HCT116 (cell line): ENCODE measurements at regions not wholly inside any gene's neighbourhood (a gene's known extent, or its start where the extent isn't known, plus 50 kb on each side); places are given as distances from the start of the nearest gene placed in this dataset.

Source experiments
- ATAC-seq: fragments of 200-7000 bp; cut with Tn5 transposase; 2 replicates; pipeline ENCODE4 v1.9.1; 2020; ENCODE audit warnings: mild to moderate bottlenecking, moderate library complexity
- BruUV-seq: library from RNA; stranded (reverse); fragments of 400-500 nt; replicated peaks from 2 replicates; lab custom pipeline; 2021; lab: Mats Ljungman, UMichigan
- CTCF ChIA-PET: fragments of 300-600 bp; sonication (Branson Sonifier 250); formaldehyde crosslinking; loops from one replicate; lab custom pipeline; 2021; ENCODE audit warnings: antibody characterized with exemption; lab: Charles Lee
- POLR2A ChIA-PET: fragments of 300-600, 350-600 bp; sonication (Branson Sonifier 250); formaldehyde crosslinking; loops from one replicate; lab custom pipeline; 2021; ENCODE audit warnings: antibody characterized with exemption; lab: Charles Lee
- RAD21 ChIA-PET, 2 experiments: fragments of 300-600 bp; sonication (Branson Sonifier 250); formaldehyde crosslinking; loops; one replicate each; lab custom pipeline; 2023; ENCODE audit warnings: low total read pairs in 2 of 2; ENCODE audit not compliant: uncharacterized antibody in 2 of 2, unreplicated experiment in 2 of 2, low non-redundant PET in 1 of 2; lab: Charles Lee
- DNase-seq: peaks from one replicate; pipeline ENCODE4 v3.0.0-alpha.2; 2010; ENCODE audit warnings: low read depth, low spot score
- H2AFZ ChIP-seq: fragments of 200-600 bp; shearing (Covaris generic), sonication (generic); 2 replicates; pipeline ENCODE4 v1.6.1; 2017; ENCODE audit warnings: low read depth, mixed run types, mixed read lengths, antibody characterized with exemption, low read length; ENCODE audit not compliant: poor library complexity, severe bottlenecking
- H3K27ac ChIP-seq: 2 replicates; pipeline ENCODE4 v1.5.1; 2012; ENCODE audit warnings: low read depth, low read length
- H3K27me3 ChIP-seq: fragments of 200-600 bp; sonication (generic); 2 replicates; pipeline ENCODE4 v1.6.1; 2016; ENCODE audit warnings: mixed run types, low read length, mixed read lengths; ENCODE audit not compliant: insufficient read depth
- H3K36me3 ChIP-seq, 2 experiments: fragments of 200-500 bp in 1 of 2; fragments of 200-600 bp in 1 of 2; sonication (Bioruptor generic) in 1 of 2; sonication (generic) in 1 of 2; 2 replicates each; pipeline versions ENCODE4 v1.5.1 to v1.6.1; 2014 to 2016; ENCODE audit warnings: low read length in 2 of 2, inconsistent platforms in 1 of 2, mixed read lengths in 1 of 2, mixed run types in 1 of 2; ENCODE audit not compliant: insufficient read depth in 2 of 2, control insufficient read depth in 1 of 2
- H3K4me1 ChIP-seq, 2 experiments: fragments of 200-600 bp in 1 of 2; sonication (generic) in 1 of 2; 2 replicates each; pipeline versions ENCODE4 v1.5.1 to v1.6.1; 2012 to 2017; ENCODE audit warnings: low read length in 2 of 2, inconsistent platforms in 1 of 2, mild to moderate bottlenecking in 1 of 2, mixed read lengths in 1 of 2, mixed run types in 1 of 2, moderate library complexity in 1 of 2; ENCODE audit not compliant: insufficient read depth in 2 of 2, control insufficient read depth in 1 of 2
- H3K4me2 ChIP-seq: fragments of 200-600 bp; sonication (generic); 2 replicates; pipeline ENCODE4 v1.6.1; 2017; ENCODE audit warnings: mixed run types, low read length, mixed read lengths
- H3K4me3 ChIP-seq, 2 experiments: fragments of 200-600 bp in 1 of 2; sonication (generic) in 1 of 2; replicated peaks in 1 of 2; 2 replicates each; pipeline ENCODE4 v1.5.1; 2011 to 2016; ENCODE audit warnings: low read length in 2 of 2, control low read depth in 1 of 2, low read depth in 1 of 2, mild to moderate bottlenecking in 1 of 2, mixed read lengths in 1 of 2, mixed run types in 1 of 2
- H3K79me2 ChIP-seq: fragments of 200-600 bp; sonication (generic); 2 replicates; pipeline ENCODE4 v1.6.1; 2017; ENCODE audit warnings: mild to moderate bottlenecking, mixed run types, low read length, moderate library complexity, mixed read lengths; ENCODE audit not compliant: insufficient read depth
- H3K9ac ChIP-seq: fragments of 200-600 bp; sonication (generic); 2 replicates; pipeline ENCODE4 v1.6.1; 2016; ENCODE audit warnings: low read length, mixed read lengths
- H3K9me2 ChIP-seq: fragments of 200-600 bp; sonication (generic), shearing (Covaris generic); 2 replicates; pipeline ENCODE4 v1.6.1; 2017; ENCODE audit warnings: mixed run types, mild to moderate bottlenecking, moderate library complexity; ENCODE audit not compliant: insufficient read depth
- H3K9me3 ChIP-seq, 2 experiments: fragments of 200-500 bp in 1 of 2; fragments of 200-600 bp in 1 of 2; sonication (Bioruptor generic) in 1 of 2; sonication (generic) in 1 of 2; 2 replicates each; pipeline ENCODE4 v1.6.1; 2014 to 2017; ENCODE audit warnings: low read length in 2 of 2, mixed read lengths in 2 of 2, inconsistent platforms in 1 of 2, low read depth in 1 of 2, mild to moderate bottlenecking in 1 of 2, mixed run types in 1 of 2, moderate library complexity in 1 of 2; ENCODE audit not compliant: control insufficient read depth in 1 of 2, insufficient read depth in 1 of 2
- H4K20me1 ChIP-seq: fragments of 200-600 bp; sonication (generic), shearing (Covaris generic); 2 replicates; pipeline ENCODE4 v1.6.1; 2017; ENCODE audit warnings: mixed run types, mild to moderate bottlenecking, moderate library complexity; ENCODE audit not compliant: insufficient read depth
- CBX3 ChIP-seq: IDR thresholded peaks from 2 replicates; pipeline ENCODE4 v1.6.1; 2012; ENCODE audit warnings: low read depth
- JUND ChIP-seq: IDR thresholded peaks from 2 replicates; pipeline ENCODE4 v1.6.1; 2012
- SIN3A ChIP-seq: IDR thresholded peaks from 2 replicates; pipeline ENCODE4 v1.6.1; 2012; ENCODE audit warnings: low read depth
- ZFX ChIP-seq: fragments of 450-650 bp; IDR thresholded peaks from 2 replicates; pipeline ENCODE4 v1.6.1; 2017
- intact Hi-C: fragments of 100-400 bp; cut with micrococcal nuclease; formaldehyde crosslinking; loops from 2 replicates; pipeline ENCODE4 v1.10.0; 2022
- TF ChIP-seq, protein P1 (sequence below): IDR thresholded peaks from 2 replicates; pipeline ENCODE4 v1.6.1; 2012
- TF ChIP-seq, protein P2 (sequence below): IDR thresholded peaks from 2 replicates; pipeline ENCODE4 v1.6.1; 2011; ENCODE audit warnings: mild to moderate bottlenecking, low read length, moderate library complexity; ENCODE audit not compliant: insufficient replicate concordance; ENCODE audit errors: extremely low read depth

DNA sequence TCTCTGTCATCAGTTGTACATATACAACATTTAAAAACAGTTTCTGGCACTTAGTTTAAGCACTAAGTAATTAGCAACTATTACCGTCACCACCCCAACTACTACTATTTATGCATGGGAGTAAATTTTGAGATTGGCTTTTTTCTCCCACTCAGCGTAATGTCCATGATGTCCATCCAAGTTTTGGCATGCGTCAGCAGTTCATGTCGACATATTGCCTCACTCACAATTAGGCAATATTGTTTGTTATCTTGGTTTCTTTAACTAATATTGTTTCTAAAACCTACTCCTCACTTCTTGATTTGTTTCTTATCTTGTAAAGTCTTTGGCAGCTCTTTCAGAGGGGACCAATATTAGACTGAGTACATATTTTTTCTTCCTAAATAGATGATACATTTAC is 131.3 kb downstream of the KCNJ18 start:
- Histone ChIP-seq H3K27ac (no peak overlapping the region), H3K79me2 (no peaks in the 10 kb centered on the region), H3K4me3 (no peak overlapping the region)
- CTCF ChIA-PET: no interaction called here
- ATAC-seq: no peak
- TF ChIP-seq CBX3 (no peak), SIN3A (no peak), JUND (no peak), ZFX (no peak)
- TF ChIP-seq, protein P1, sequence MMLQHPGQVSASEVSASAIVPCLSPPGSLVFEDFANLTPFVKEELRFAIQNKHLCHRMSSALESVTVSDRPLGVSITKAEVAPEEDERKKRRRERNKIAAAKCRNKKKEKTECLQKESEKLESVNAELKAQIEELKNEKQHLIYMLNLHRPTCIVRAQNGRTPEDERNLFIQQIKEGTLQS: no peak
- TF ChIP-seq, all 23 proteins: peak for 0
- Histone ChIP-seq H3K27me3 (peaks cover 5% of the 10 kb centered on the region; the same call in 1 of the 2 replicates), H2AFZ (no peak overlapping the region), H3K4me1 (no peaks in the 10 kb centered on the region), H3K4me2 (no peak overlapping the region), H3K36me3 (no peaks in the 10 kb centered on the region), H3K9ac (no peak overlapping the region), H3K9me2 (no peaks in the 10 kb centered on the region), H4K20me1 (no peaks in the 10 kb centered on the region), H3K9me3 (no peaks in the 10 kb centered on the region)
- RAD21 ChIA-PET: no interaction called here
- intact Hi-C loops: no loop called here
- DNase-seq: no peak
- POLR2A ChIA-PET: no interaction called here
- no TSS peak for BruUV-seq

DNA sequence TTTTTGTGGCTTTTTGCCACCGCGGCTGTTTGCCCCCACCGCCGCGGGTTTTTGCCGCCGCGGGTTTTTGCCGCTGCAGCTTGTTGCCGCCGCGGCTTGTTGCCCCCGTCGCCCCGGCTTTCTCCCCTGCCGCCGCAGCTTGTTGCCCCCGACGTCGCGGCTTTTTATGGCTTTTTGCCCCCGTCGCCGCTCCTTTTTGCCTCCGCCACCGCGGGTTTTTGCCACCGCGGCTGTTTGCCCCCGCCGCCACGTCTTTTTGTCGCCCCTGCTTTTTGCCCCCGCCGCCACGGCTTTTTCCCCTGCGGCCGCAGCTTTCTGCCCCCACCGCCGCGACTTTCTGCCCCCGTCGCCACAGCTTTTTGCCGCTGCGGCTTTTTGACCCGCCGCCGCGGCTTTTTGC is 149.5 kb downstream of the KCNJ18 start:
- Histone ChIP-seq H3K4me1 (no peaks in the 10 kb centered on the region), H2AFZ (no peak overlapping the region), H4K20me1 (no peaks in the 10 kb centered on the region), H3K9ac (no peak overlapping the region), H3K9me2 (no peaks in the 10 kb centered on the region), H3K27me3 (no peaks in the 10 kb centered on the region), H3K4me2 (no peak overlapping the region), H3K9me3 (no peaks in the 10 kb centered on the region), H3K36me3 (no peaks in the 10 kb centered on the region), H3K4me3 (no peak overlapping the region), H3K79me2 (no peaks in the 10 kb centered on the region), H3K27ac (no peak overlapping the region)
- no TSS peak for BruUV-seq
- TF ChIP-seq, protein P2, sequence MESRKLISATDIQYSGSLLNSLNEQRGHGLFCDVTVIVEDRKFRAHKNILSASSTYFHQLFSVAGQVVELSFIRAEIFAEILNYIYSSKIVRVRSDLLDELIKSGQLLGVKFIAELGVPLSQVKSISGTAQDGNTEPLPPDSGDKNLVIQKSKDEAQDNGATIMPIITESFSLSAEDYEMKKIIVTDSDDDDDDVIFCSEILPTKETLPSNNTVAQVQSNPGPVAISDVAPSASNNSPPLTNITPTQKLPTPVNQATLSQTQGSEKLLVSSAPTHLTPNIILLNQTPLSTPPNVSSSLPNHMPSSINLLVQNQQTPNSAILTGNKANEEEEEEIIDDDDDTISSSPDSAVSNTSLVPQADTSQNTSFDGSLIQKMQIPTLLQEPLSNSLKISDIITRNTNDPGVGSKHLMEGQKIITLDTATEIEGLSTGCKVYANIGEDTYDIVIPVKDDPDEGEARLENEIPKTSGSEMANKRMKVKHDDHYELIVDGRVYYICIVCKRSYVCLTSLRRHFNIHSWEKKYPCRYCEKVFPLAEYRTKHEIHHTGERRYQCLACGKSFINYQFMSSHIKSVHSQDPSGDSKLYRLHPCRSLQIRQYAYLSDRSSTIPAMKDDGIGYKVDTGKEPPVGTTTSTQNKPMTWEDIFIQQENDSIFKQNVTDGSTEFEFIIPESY: no peak
- ATAC-seq (no peak), DNase-seq (no peak)
- intact Hi-C loops: no loop called here
- CTCF ChIA-PET: no interaction called here
- RAD21 ChIA-PET: no interaction called here
- POLR2A ChIA-PET: no interaction called here
